CD4-positive, alpha-beta T cell treated with Interleukin-21 for 1 hour (primary cell): ENCODE measurements at regions not wholly inside any gene's neighbourhood (a gene's known extent, or its start where the extent isn't known, plus 50 kb on each side); places are given as distances from the start of the nearest gene placed in this dataset.
"Not testable (repeated sequence)": the region's sequence is repeated elsewhere in the genome, so short reads cannot be mapped to it uniquely, and the experiment has no call there.

ENCODE experiments used
- DNase-seq: peaks from one replicate; pipeline ENCODE4 v3.0.0-alpha.2; 2020

DNA sequence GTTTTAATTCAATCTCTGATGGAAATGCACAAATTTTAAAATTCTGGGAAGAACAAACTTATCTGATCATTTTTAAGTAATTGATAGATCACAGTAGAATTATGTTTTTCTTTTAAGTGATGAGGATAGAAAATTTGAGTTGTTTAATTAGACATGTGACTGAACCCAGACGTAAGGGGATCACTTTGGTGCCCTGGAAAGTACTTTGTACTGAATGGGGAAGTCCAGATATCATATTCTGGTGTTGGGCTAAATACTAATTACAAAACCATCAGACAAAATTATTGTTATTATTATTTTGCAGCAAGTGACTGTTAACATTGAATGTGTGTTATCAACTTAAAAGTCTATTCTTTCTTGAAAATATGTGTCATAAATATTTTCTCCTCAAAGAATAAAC, 994.6 kb downstream of the TSN start:
- no peak for DNase-seq

DNA sequence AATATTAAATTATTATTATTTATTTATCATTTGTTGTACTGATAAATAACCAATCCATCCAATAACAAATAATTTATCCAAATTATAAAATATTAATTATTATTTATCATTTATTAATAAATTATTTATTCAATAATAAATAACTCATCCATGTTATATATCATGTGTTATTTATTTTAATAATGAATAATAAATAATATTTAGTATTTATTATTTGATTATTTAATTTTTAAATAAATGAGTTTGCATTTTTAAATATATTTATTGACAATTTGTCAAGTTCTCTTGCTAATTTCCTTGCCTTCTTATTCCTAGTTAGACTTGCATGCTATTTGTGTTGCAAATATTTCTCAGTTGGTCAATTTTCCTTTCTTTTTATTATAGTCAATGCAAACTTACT, 995.4 kb downstream of the TSN start:
- DNase-seq: no peak

DNA sequence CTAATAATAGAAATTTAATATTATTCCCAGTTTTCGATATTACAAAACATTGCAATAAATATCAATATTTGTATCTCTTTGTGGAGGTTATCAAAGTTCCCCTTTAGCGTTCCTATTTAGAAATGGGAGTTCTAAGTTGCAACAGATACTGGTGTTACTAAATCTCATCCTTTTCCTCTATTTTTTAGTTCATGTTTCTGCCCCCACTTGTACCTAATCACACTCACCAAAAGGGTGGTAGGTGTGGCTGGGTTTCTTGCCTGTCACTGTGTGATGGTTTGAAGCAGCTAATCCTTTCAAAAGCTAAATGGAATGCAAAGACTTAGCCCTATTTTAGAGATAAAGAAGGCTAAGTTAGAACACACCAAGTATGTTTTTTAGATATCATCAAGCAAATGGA, 997.9 kb downstream of the TSN start:
- DNase-seq: no peak

DNA sequence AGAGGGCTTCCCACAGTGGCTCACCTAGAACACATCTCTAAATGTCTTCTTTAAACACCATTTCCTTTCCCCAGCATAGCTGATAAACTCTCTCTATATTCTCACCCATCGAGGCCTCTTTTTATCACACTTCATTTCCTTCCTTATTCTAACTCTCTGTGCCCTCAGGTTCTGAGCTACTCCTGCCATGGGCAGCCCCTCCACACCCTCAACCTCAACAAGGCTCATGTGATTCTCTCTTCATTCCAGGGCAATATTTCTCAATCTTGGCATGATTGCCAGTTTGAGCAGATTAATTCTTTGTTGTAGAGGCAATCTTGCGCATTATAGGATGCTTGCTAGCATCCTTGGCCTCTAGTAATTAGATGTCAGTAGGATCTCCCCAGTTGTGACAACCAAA, 999.1 kb downstream of the TSN start:
- DNase-seq: no peak

DNA sequence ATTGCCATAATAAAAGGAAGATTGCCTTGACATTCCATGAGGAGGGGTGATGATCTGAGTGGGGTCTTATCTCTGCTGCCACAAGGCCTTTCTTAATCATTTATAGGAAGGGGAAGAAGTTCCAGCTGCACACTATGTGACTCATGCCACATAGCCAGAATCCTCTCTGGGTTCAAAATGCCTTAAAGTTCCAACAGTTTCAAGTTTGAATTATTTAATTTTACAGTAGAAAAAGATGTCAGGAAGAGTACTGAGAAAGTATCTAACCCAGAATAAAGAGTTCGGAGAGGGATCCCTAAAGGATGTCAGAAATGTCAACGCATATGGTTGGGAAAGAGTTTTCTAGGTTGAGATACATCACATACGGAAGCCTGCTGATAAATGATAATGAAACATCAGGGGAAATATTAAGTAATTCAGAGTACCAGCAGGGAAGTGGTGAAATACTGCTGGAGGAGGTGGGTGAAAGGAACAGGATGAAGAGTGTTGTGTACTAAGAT, 999.9 kb downstream of the TSN start:
- no peak for DNase-seq

DNA sequence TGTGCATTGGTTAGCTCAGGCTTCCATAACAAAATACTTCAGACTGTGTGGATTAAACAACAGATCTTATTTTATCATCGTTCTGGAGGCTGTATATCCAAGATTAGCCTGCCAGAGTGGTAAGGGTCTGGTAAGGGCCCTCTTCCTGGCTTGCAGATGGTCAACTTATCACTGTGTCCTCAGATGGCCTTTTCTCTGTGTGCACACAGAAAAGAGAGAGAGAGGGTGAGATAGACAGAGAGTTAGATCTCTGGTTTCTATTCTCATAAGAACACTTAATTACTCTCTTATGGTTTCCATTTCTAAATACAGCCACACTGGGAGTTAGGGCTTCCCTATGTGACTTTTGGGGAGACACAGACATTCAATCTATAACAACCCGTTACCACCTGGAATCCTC, 1003.5 kb downstream of the TSN start:
- no peak for DNase-seq

DNA sequence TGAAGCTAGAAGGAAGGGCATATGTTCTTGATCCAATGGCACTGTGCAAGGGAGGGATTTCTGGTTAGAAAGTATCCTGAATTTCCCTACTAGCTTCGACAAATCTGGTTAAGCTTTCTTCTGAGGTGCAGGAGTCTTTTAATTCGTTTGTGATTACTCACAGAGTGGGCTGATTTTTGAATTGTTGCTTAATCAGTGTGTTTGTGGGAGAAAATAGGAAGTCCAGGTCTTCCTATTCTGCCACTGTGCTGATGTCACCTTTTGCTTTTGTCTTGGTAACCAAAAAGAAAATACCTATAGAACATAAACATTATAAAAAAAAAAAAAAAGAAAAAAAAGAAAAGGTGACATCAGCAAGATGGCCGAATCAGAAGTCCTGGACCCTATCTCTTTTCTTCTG, 1008.6 kb downstream of the TSN start:
- DNase-seq: no peak

DNA sequence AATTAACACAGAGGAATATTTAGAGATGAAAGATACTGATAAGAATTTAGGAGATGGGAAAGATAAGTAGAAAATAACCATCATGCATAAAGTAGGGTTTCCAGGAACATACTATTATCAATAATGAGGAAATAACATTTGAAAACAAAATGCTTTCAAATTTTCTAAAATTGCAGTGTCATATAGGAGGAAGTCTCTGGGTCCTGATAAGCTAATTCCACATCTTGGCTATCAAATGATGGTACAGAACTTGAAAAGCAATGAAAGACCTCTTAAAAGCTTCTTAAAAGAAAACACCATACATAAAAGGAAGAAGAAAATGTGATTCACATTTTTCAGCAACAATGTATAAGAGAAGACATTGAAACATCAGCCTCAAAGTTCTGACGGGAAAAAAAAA, 1024.8 kb downstream of the TSN start:
- no peak for DNase-seq

DNA sequence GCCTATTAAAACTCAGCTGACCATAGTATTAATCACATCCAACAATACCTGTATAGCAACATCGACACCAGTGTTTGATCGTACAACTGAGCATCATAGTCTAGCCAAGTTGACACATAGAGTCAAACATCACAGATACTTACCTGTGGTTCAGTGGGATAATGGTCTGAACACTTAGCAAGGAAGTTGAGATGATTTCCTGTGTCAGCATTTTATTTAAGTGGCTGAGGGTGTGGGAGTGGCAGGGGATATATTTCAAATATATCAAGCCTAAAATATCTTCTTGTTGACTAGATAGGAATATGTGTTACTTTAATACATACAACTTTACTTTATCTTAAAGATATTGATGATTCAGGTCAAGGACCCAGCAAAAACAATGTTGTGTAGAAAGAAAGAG, 1038.6 kb downstream of the TSN start:
- no peak for DNase-seq

DNA sequence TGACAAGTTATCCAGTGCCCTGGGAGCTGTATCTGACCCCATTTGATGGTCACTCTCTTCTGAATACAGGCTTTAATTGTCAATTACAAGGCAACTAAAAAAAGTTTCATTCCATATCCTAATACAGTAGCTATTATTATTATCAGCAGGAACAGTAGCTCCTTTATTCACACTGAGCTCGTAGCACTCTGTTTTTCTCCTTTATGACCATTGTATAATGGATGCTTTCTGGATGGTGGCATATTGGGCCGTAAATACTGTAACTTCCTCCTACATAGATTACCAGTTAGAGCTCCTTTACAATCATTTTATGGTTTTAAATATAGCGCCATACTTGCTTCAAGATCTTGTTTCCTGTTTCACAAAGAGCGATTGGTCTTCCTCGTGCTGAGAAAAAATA, 1040.3 kb downstream of the TSN start:
- DNase-seq: no peak

DNA sequence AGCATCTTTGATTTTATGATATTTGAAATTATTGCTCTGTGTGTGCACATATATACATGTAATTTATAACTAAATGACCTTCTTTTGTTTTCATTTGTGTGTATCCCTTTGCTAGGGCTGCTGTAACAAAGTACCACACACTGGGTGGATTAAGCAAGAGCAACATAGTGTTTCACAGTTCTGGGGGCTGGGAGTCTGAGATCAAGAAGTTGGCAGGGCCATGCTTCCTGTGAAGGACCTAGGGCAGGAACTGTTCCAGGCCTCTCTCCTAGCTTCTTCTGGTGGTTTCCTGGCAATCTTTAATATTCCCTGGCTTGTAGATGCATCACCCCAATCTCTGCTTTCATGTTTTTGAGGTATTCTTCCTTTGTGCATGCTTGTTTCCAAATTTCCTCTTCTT, 1043.9 kb downstream of the TSN start:
- DNase-seq: no peak

DNA sequence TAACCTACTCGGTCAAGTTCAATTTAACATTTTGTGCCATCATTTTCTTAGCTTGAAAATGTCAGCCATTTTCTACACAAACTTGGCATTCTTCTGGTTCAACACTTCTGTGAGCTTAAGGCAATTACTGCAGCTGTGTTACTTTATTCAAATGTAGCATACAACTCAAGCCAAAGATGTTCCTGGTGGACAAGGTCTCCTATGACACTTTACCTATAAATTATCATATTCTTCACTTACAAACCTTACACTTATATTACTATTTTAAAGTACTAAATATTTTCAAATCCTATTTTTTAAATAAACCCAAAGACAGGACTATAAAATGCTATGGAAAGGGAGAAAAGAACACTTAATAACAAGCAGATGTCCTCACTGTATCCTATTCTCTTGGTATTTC, 1045.3 kb downstream of the TSN start:
- no peak for DNase-seq

DNA sequence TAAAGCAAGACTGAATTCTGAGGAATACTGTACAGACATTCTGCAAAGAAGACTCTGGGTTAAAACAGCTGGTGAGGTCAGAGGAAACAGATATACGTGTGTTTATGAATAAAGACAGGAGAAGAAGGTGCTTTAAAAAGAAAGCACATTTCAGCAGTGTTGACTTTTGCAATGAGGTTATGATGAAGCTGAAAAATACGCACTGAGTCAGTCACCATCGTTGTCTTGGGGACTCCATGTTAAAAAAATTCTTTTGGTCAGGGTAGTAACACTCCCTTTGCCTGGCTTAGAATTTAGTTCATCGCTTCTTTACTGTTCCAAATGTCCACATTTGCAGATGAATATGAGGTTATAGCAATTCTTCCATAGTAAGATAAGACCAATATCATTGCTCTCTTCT, 1049.0 kb downstream of the TSN start:
- no peak for DNase-seq

DNA sequence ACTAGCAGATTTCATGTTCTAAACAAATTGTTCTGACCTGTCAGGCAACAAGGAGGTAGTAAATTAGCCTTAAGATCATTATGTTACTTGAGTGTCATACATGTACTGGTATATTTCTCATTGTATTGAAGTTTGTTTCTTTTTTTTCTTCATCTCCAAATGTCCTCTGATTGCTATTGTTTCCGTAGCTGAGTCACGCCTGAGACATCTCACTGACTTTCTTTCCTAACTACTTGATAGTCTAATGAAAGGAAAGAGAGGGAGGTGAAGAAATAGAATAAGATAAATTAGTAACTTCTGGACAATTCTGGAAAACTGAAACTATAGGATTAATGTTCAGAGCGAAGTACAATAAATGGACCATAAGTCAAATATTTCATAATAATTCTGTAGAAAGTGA, 1049.9 kb downstream of the TSN start:
- no peak for DNase-seq

DNA sequence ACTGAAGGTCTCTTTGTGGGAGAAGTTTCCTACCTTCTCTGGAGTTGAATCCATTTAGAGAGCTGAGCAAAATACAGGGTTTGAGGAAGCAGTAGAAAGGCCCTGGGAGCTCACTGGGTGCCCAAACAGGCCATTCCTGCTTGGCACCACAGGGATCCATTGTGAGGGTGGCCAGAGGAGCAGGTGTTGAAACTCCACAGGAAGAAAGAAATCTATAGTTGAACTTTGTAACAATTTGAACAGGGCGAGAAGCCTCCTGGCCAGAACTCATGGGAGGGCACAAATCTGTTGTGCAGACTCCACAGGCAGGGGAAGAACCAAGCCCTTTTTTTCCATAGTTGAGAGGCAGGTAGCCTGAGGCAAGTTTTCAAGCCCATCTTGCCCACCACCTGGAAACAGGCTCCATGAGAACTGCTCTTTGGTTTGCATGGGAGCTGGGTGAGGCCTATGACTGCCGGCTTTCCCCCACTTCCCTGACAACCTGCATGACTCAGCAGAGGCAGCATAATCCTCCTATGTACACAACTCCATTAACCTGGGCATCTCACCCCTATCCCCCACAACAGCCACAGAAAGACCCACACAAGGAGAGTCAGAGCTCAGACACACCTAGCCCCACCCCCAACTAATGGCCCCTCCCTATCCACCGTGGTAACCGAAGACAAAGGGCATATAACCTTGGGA, 1053.0 kb downstream of the TSN start:
- DNase-seq: no peak

DNA sequence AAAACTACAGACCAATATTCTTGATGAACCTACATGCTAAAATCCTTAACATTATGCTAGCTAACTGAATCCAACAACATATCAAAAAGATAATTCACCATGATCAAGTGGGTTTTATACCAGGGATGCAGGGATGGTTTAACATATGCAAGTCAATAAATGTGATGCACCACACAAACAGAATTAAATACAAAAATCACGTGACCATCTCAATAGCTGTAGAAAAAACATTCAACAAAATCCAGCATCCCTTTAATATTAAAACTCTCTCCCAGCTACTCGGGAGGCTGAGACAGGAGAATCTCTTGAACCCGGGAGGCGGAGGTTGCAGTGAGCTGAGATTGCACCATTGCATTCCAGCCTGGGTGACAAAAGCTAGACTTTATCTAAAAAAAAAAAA, 1056.8 kb downstream of the TSN start:
- DNase-seq: not testable (repeated sequence)

DNA sequence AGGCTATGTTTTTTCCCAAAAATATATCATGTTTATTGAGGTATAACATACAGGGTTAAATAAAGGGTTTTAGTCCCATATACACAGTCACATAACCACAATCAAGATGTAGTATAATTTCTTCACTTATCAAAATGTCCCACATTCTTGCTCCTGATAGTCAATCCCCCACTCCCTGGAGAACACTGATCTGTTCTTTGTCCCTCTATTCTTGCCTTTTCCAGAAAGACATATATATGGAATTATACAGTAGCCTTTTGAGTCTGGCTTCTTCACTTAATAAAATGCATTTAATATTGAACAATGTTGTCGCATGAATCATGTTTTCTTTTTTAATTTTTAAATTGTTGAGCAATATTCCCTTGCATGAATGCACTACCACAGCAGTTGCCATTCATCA, 1059.7 kb downstream of the TSN start:
- DNase-seq: no peak

DNA sequence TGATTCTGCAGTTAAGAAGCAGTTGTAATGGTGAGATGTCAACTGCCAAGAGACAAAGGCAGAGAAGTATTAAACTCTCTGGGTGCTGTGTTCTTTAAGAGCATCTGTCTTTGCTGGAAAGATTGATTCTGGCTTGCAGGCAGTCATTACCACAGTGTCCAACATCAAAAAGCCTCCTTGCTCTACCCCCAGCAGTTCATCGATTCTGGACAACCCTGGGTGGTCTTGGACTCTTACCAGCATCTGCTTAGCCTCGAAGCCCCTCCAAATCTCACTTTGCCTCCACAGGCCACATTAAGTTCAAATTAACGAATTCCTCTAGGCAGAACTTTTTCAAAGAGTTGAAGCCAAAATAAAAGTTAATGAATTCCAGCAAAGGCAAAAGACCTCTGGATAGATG, 1061.4 kb downstream of the TSN start:
- DNase-seq: no peak

DNA sequence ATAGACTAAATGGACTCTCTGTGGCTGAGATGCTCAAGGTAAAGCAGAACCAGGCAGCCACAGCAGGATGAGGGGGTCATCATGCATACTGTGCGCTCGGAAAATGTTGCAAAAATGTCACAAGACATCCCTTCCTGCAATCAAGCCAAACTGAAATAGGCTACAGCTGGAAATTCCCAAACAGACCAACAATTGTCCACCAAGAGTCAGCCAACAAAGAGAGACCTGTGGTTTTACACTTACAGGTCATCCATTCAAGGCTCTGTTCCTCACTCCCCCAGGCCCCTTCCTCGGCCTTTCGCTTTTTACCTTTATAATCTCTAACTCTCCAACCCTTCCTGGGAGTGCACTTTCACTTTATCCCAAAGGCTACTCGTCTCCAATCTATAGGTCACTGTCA, 1066.9 kb downstream of the TSN start:
- no peak for DNase-seq

DNA sequence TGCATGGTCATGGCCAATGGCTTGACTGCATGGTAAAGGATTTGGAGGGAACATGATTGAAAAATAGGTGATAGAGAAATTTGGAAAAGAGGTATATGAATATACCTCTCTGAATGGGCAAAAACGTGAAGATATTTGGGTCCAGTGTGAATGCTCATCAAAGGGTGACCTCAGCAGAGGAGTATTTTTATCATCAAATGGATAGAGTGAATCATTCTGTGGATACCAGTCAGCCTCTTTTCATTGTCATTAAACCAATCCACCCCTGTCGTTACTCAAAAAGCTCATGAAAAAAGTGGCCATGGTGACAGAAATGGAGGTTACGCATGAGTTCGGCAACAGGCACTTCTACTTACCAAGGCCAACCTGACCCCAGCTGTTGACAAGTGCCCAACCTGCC, 1074.7 kb downstream of the TSN start:
- DNase-seq: no peak

DNA sequence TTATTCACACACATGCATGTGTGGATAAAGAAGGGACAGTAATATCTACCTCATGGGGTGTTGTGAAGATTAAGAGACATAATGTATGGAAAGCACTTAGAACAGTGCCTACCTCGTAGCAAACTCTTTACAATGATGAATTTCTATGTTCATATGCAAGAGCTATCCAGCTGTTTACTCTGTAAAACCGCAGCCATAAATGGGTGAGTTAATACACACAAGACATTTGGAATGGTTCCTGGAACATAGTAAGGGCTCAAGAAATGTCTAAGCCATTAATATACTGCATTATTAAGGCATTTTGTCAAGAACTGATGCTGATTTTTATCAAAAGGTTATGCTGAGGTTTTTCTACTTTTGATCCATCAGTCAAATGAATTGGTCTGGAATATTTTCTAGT, 1076.2 kb downstream of the TSN start:
- DNase-seq: no peak

DNA sequence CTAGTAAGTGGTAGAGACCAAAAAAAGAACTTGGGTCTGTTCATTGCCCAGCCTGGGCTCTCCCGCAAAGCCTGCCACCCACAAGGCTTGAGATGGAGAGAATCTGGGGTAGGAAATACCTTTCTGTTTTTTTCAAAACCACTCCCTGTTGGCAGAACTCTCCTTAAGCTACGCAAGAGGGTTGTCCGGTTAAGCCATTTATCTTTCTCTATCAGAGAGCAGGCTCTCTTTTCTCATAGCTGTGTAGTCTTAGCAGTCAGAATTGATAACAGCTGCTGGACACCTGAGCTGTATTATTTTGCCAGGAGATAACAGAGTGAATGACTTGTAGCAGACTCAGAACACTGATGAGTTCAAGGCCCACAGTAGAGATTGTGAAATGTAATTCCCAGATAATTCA, 1088.1 kb downstream of the TSN start:
- no peak for DNase-seq

DNA sequence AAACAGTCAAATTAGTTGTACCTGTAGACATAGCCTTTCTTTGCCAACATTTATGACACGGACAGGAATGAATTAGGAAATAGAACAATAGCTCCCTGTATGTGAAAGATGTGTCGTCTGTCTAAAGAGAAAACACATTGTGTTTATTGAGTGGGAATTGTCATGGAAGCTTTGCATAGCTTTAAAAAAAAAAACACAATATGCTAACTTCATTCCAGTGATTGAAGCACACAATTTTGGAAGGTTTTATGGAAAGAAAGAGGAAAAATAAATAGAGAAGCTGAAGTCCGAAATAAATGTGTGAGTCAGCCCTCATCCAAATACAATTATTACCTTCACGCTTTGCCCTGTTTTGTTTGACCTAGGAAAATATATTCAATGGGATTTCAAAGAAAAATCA, 1095.7 kb downstream of the TSN start:
- DNase-seq: no peak

DNA sequence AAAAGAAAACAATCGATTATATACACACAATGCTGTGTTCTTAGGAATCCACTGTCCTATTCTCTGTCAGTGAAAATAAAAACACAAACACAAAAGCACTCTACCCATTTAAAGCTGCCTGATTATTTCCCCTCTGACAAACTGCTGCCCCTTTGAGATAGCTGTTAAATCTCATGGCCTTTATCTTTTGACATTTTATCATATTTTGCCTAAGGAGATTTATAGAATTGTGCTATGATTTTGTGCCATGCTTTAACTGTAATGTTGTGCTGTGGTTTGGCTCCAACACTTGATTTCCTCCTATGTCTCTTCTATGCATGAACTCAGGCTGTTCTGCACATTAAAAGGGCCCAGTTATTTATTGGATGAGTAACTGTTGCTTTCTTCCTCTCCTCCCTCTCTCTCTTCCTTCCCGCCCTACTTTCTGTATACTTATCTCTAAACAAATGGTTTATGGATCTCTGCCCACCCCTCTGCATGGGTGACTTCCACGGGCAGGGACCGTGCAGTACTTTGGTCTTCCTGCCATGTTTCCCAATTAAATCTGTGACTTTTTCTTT, 1096.6 kb downstream of the TSN start:
- DNase-seq: no peak

DNA sequence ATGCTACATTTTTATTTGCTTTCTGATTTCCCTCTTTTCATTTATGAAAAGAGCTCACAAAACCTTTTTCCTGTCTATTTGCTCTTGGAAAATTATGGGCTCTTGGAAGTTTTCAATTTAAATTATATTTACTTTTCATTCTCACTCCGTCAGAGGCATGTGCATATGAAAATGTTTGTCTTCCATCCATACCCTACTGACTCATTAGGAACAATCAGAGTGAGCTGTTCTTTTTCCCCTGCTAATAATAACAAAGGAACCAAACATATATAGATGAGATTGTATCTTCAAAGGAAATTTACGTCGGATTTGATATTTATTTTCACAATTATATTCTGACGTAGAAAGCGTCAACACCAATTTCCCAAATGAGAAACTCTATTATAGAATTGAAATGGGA, 1101.2 kb downstream of the TSN start:
- no peak for DNase-seq
